Adrenal gland (tissue), 9 donors: ENCODE measurements at regions not wholly inside any gene's neighbourhood (a gene's known extent, or its start where the extent isn't known, plus 50 kb on each side); places are given as distances from the start of the nearest gene placed in this dataset.

ENCODE experiments used
- DNase-seq, 7 donors: peaks; one replicate each; pipeline ENCODE4 v3.0.0-alpha.2; 2019 to 2020
- H3K27ac ChIP-seq, 5 donors: fragments of 200-600 bp; sonication (generic) in 4 of 5; 1 replicate in 3 of 5; 2 replicates in 2 of 5; pipeline versions ENCODE4 v1.5.1 to v1.8.0; 2016 to 2020; ENCODE audit warnings: mild to moderate bottlenecking in 1 of 5
- H3K27me3 ChIP-seq: fragments of 200-600 bp; 2 replicates; pipeline ENCODE4 v1.8.0; 2021
- H3K36me3 ChIP-seq, 2 donors: fragments of 200-600 bp; replicated peaks in 1 of 2; 1 replicate in 1 of 2; 2 replicates in 1 of 2; pipeline versions ENCODE4 v1.5.1 to v1.8.0; 2018 to 2022
- H3K4me1 ChIP-seq, 2 donors: fragments of 200-600 bp; replicated peaks in 1 of 2; 1 replicate in 1 of 2; 2 replicates in 1 of 2; pipeline versions ENCODE4 v1.5.1 to v1.8.0; 2018 to 2021
- H3K4me3 ChIP-seq, 4 donors: fragments of 200-600 bp; sonication (generic) in 3 of 4; one replicate each; pipeline ENCODE4 v1.5.1; 2016 to 2018
- H3K9me3 ChIP-seq, 3 donors: fragments of 200-600 bp; sonication (generic) in 1 of 3; replicated peaks in 1 of 3; 1 replicate in 2 of 3; 2 replicates in 1 of 3; pipeline versions ENCODE4 v1.5.1 to v1.8.0; 2016 to 2021
- CTCF ChIP-seq, 6 experiments: fragments of 450-650 bp in 4 of 6; fragments of 200-600 bp in 2 of 6; sonication (generic) in 1 of 6; IDR thresholded peaks; 1 replicate in 5 of 6; 2 replicates in 1 of 6; pipeline versions ENCODE4 v1.5.1 to v1.8.0; 2016 to 2021; ENCODE audit warnings: antibody characterized with exemption in 6 of 6, mild to moderate bottlenecking in 2 of 6, moderate library complexity in 1 of 6
- POLR2A ChIP-seq, 2 donors: fragments of 450-650 bp; IDR thresholded peaks; one replicate each; pipeline ENCODE4 v1.6.1; 2017; ENCODE audit warnings: antibody characterized with exemption in 2 of 2, mild to moderate bottlenecking in 2 of 2, moderate library complexity in 1 of 2
- WGBS, 4 donors: extraction: QIAGEN DNeasy Blood & Tissue Kit in 2 of 4; methylation state at CpG; one replicate each; pipeline versions ENCODE4 v1.1.5 to v1.1.7; 2013 to 2017; 5-methylcytosine and 5-hydroxymethylcytosine counted together
- intact Hi-C, 2 donors: fragments of 100-400 bp; cut with DNase I; formaldehyde crosslinking; loops; one replicate each; pipeline versions ENCODE4 v1.14.1 to v1.15.0; 2022 to 2023
- donor health status: healthy with polysubstance abuse.
- donor health status: Bipolar disorder and iron deficiency.
- donor health status: DM: yes; HTN: yes; CAD: no.
- donor health status: DM: no; HTN: no; CAD: no.
- donor health status: DM: no; HTN: no; CAD: no.

- WGBS, 4 donors = 53 to 91% (median 69%) methylated on average over 2 to 5 of the region's 5 CpGs
- no peak for DNase-seq
- Histone ChIP-seq H3K4me3 (no peak overlapping the region), H3K27ac (no peak overlapping the region), H3K27me3 (no peaks in the 10 kb centered on the region), H3K9me3 (no peaks in the 10 kb centered on the region), H3K4me1 (peaks cover 4 to 20% of the 10 kb centered on the region in 2 donors), H3K36me3 (no peaks in the 10 kb centered on the region)
- TF ChIP-seq POLR2A (IDR thresholded peaks at IDR 0.05) = no peak
- no peak for TF ChIP-seq CTCF (IDR thresholded peaks at IDR 0.05)
- intact Hi-C loops = no loop called here
Observed at GRCh38 chr5:169415948-169416347, 115.0 kb upstream of the SLIT3 start.

DNA sequence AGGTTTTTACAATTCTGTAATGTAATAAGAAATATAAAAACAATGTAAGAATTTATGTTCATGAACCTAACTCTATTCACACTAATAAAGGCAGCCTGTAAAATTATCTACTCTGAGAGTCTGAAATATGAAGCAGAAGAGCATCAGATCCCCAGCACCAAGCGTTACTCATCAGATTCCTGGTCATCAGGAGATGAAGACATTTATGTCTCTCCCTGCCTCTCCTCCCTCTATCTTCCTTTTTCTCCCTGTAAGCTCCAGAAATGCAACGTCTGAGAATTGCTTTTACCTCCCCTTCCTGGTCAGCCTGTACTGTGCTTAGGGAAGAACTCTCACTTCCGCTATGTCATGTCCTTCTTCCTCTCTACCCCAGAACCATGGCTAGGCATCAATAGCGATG, 114.4 kb upstream of the SLIT3 start:
- intact Hi-C loops = no loop called here
- Histone ChIP-seq H3K4me1 (peaks cover 4 to 20% of the 10 kb centered on the region in 2 donors), H3K36me3 (no peaks in the 10 kb centered on the region), H3K4me3 (no peak overlapping the region), H3K27me3 (no peaks in the 10 kb centered on the region), H3K9me3 (no peaks in the 10 kb centered on the region), H3K27ac (no peak overlapping the region)
- WGBS, 4 donors = 56 to 82% (median 74%) methylated on average over 4 of the region's 4 CpGs
- TF ChIP-seq POLR2A (IDR thresholded peaks at IDR 0.05) = no peak
- no peak for TF ChIP-seq CTCF (IDR thresholded peaks at IDR 0.05)
- DNase-seq = no peak

- Histone ChIP-seq H3K4me3 (no peak overlapping the region), H3K27ac (no peak overlapping the region), H3K9me3 (no peaks in the 10 kb centered on the region), H3K4me1 (peaks cover 4 to 20% of the 10 kb centered on the region in 2 donors), H3K27me3 (no peaks in the 10 kb centered on the region), H3K36me3 (no peaks in the 10 kb centered on the region)
- WGBS, 4 donors = 55 to 68% (median 57%) methylated on average over 2 of the region's 2 CpGs
- TF ChIP-seq POLR2A (IDR thresholded peaks at IDR 0.05) (no peak), CTCF (IDR thresholded peaks at IDR 0.05) (no peak)
- intact Hi-C loops = no loop called here
- no peak for DNase-seq
Observed at GRCh38 chr5:169413416-169413815, 112.5 kb upstream of the SLIT3 start.

DNA sequence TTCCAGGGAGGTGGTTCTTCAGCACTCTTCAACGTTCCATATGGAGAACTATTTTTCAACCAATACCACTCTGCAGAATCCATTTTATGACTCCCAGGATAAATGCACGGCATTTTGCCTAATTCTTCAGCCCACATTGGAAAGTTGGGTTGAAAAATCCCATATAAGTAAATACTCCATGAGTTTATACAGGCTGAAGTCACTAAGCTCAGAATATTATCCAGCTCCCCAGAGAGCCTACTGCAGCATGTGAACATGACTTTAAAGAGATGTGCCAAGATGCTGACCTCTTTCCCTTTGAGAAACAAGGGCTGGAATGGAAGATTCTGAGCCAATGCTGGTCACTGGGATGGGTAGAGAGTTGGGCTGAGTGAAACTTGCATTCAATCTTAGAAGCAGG, 111.9 kb upstream of the SLIT3 start:
- Histone ChIP-seq H3K4me1 (peaks cover 4 to 20% of the 10 kb centered on the region in 2 donors), H3K27me3 (no peaks in the 10 kb centered on the region), H3K4me3 (no peak overlapping the region), H3K27ac (no peak overlapping the region), H3K9me3 (no peaks in the 10 kb centered on the region), H3K36me3 (no peaks in the 10 kb centered on the region)
- TF ChIP-seq POLR2A (IDR thresholded peaks at IDR 0.05) (no peak), CTCF (IDR thresholded peaks at IDR 0.05) (no peak)
- 38 to 56% (median 46%) methylated on average over 2 of the region's 2 CpGs for WGBS, 4 donors
- intact Hi-C loops = no loop called here
- DNase-seq = no peak
